ENCODE measurements at regions not wholly inside any gene's neighbourhood (a gene's known extent, or its start where the extent isn't known, plus 50 kb on each side); places are given as distances from the start of the nearest gene placed in this dataset.

GRCh38 chr5:173808079-173808808 is 79.9 kb upstream of the CPEB4 start:
- no peak for TF ChIP-seq CTCF (IDR thresholded peaks at IDR 0.05; ENCODE audit: low read depth, low read length)
- Histone ChIP-seq H3K36me3 (no peaks in the 10 kb centered on the region), H3K9me3 (ENCODE audit: severe bottlenecking) (peaks cover 8% of the 10 kb centered on the region), H3K27ac (no peak overlapping the region), H3K27me3 (ENCODE audit: insufficient read depth, low read depth, severe bottlenecking) (no peaks in the 10 kb centered on the region), H3K4me3 (ENCODE audit: low read depth, low read length) (no peak overlapping the region)
- DNase-seq, result no peak

- H3K4me3 ChIP-seq (ENCODE audit: low read depth, low read length), result no peak overlapping the region
- peaks cover 8% of the 10 kb centered on the region for H3K9me3 ChIP-seq (ENCODE audit: severe bottlenecking)
- no peak for TF ChIP-seq CTCF (IDR thresholded peaks at IDR 0.05; ENCODE audit: low read depth, low read length)
- H3K27me3 ChIP-seq (ENCODE audit: insufficient read depth, low read depth, severe bottlenecking), result no peaks in the 10 kb centered on the region
- H3K27ac ChIP-seq, result no peak overlapping the region
- H3K36me3 ChIP-seq, result no peaks in the 10 kb centered on the region
- DNase-seq, result no peak
These were observed 79.1 kb upstream of the CPEB4 start for GRCh38 chr5:173809014-173809413.

GRCh38 chr5:173812811-173813550 is 75.2 kb upstream of the CPEB4 start:
- Histone ChIP-seq H3K9me3 (ENCODE audit: severe bottlenecking) (no peaks in the 10 kb centered on the region), H3K27ac (no peak overlapping the region), H3K4me3 (ENCODE audit: low read depth, low read length) (no peak overlapping the region), H3K27me3 (ENCODE audit: insufficient read depth, low read depth, severe bottlenecking) (no peaks in the 10 kb centered on the region), H3K36me3 (no peaks in the 10 kb centered on the region)
- no peak for TF ChIP-seq CTCF (IDR thresholded peaks at IDR 0.05; ENCODE audit: low read depth, low read length)
- DNase-seq, result no peak

GRCh38 chr5:173814053-173814452 is 74.1 kb upstream of the CPEB4 start:
- TF ChIP-seq CTCF (IDR thresholded peaks at IDR 0.05; ENCODE audit: low read depth, low read length), result no peak
- H3K9me3 ChIP-seq (ENCODE audit: severe bottlenecking), result no peaks in the 10 kb centered on the region
- H3K4me3 ChIP-seq (ENCODE audit: low read depth, low read length), result no peak overlapping the region
- DNase-seq, result no peak
- H3K36me3 ChIP-seq, result no peaks in the 10 kb centered on the region
- no peak overlapping the region for H3K27ac ChIP-seq
- H3K27me3 ChIP-seq (ENCODE audit: insufficient read depth, low read depth, severe bottlenecking), result no peaks in the 10 kb centered on the region

GRCh38 chr5:173815571-173815970 is 72.6 kb upstream of the CPEB4 start:
- Histone ChIP-seq H3K36me3 (no peaks in the 10 kb centered on the region), H3K27ac (no peak overlapping the region), H3K27me3 (ENCODE audit: insufficient read depth, low read depth, severe bottlenecking) (no peaks in the 10 kb centered on the region), H3K4me3 (ENCODE audit: low read depth, low read length) (no peak overlapping the region), H3K9me3 (ENCODE audit: severe bottlenecking) (peaks cover 2% of the 10 kb centered on the region)
- DNase-seq, result no peak
- no peak for TF ChIP-seq CTCF (IDR thresholded peaks at IDR 0.05; ENCODE audit: low read depth, low read length)

All from WERI-Rb-1 (cell line).